ENCODE measurements at regions not wholly inside any gene's neighbourhood (a gene's known extent, or its start where the extent isn't known, plus 50 kb on each side); places are given as distances from the start of the nearest gene placed in this dataset.

DNA sequence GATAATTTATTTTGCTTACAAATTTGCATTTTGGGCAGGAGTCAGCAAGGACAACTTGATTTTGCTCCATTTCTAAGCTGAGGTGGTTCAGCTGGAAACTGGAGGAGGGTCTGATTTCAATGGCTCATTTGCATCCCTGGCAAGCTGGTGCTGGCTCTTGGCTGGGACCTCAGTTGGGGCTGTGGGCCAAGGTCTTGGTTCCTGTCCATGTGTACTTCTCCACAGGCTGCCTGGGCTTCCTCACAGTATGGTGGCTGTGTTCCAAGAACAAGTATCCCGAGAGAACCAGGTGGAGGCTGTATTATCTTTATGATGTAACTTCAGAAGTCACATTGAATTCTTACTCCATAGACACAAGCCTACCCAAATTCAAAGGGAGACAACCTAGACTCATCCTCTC lies 77.0 kb upstream of the STX18 start:
- Histone ChIP-seq H4K8ac (ENCODE audit: low read depth, low read length) (no peak overlapping the region), H3K36me3 (replicated peaks in 1 of 2; ENCODE audit: control insufficient read depth in 2 of 2, insufficient read depth in 2 of 2, low read length in 2 of 2) (no peaks in the 10 kb centered on the region), H4K91ac (ENCODE audit: low read depth, low read length, poor library complexity) (no peak overlapping the region), H3K27ac (replicated peaks; ENCODE audit: low read length) (no peak overlapping the region), H3K4ac (ENCODE audit: low read length) (no peak overlapping the region), H2BK120ac (ENCODE audit: low read depth, low read length) (no peak overlapping the region), H3K14ac (ENCODE audit: low read length) (no peak overlapping the region), H3K4me1 (ENCODE audit: control insufficient read depth in 2 of 2, insufficient read depth in 1 of 2, low read depth in 1 of 2, low read length in 2 of 2) (no peaks in the 10 kb centered on the region), H3K79me1 (ENCODE audit: low read depth, low read length) (no peaks in the 10 kb centered on the region), H3K23ac (ENCODE audit: low read depth, low read length, poor library complexity) (no peak overlapping the region), H3K4me3 (ENCODE audit: low read length in 2 of 2) (no peak overlapping the region), H2BK15ac (ENCODE audit: low read length) (no peak overlapping the region), H3K9me3 (replicated peaks in 1 of 2; ENCODE audit: control insufficient read depth in 2 of 2, insufficient read depth in 1 of 2, low read depth in 1 of 2, low read length in 2 of 2) (no peaks in the 10 kb centered on the region), H3K4me2 (ENCODE audit: insufficient read depth, low read length, poor library complexity, severe bottlenecking) (no peak overlapping the region), H3K27me3 (ENCODE audit: control insufficient read depth in 3 of 3, insufficient read depth in 3 of 3, low read depth in 1 of 3, low read length in 3 of 3) (no peaks in the 10 kb centered on the region), H3K18ac (ENCODE audit: low read length) (no peak overlapping the region), H2BK12ac (ENCODE audit: low read length) (no peak overlapping the region), H2AFZ (ENCODE audit: low read length) (no peak overlapping the region), H2AK5ac (ENCODE audit: low read depth, low read length) (no peak overlapping the region), H2BK5ac (ENCODE audit: low read length) (no peak overlapping the region), H3K9ac (ENCODE audit: low read depth, low read length, poor library complexity) (no peak overlapping the region)
- no peak for DNase-seq (ENCODE audit: low spot score)
- WGBS, 2 donors (ENCODE audit: extremely low coverage in 2 of 2, insufficient read length in 2 of 2, insufficient replicate concordance in 1 of 2): no CpG with 5 or more reads among the region's 1 CpG

DNA sequence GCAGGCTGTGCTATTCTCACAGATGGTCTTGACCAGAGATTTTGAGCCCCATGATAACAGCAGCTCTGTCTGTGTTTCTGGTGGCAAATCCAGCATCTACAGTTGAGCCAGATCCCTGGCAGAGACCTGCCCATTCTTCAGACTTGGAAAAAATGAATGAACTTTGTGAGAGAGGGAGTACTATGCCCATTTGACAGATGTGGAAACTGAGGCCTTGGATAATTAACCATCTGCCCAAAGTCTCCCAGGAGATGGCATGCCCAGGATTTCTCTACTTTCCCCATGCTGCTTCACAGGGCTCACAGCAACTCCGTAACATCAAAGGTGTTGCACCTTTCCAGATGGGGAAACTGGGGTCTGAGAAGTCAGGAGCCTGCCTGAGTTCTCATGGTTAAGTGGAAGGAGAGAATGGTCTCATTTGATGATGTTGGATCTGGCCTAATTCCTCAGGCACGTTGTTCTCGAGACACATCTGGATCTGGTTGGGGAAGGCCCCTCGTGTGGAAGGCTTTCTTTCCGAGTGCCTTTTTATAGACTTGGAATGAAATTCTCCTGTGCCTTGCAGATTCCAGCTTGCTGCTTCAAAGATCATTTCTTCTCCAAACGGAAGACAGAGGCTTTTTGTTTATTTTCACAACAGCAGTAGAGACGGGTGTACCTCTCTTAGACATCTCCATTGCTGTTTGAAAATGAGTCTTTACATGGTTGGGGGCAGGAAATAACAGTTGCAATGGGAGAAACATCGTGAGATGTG lies 73.3 kb upstream of the STX18 start:
- Histone ChIP-seq H2BK5ac (ENCODE audit: low read length) (no peak overlapping the region), H2BK12ac (ENCODE audit: low read length) (no peak overlapping the region), H2AFZ (ENCODE audit: low read length) (no peak overlapping the region), H2AK5ac (ENCODE audit: low read depth, low read length) (no peak overlapping the region), H3K4ac (ENCODE audit: low read length) (no peak overlapping the region), H4K91ac (ENCODE audit: low read depth, low read length, poor library complexity) (no peak overlapping the region), H3K4me3 (ENCODE audit: low read length in 2 of 2) (no peak overlapping the region), H3K79me1 (ENCODE audit: low read depth, low read length) (no peaks in the 10 kb centered on the region), H3K4me2 (ENCODE audit: insufficient read depth, low read length, poor library complexity, severe bottlenecking) (no peak overlapping the region), H3K9me3 (replicated peaks in 1 of 2; ENCODE audit: control insufficient read depth in 2 of 2, insufficient read depth in 1 of 2, low read depth in 1 of 2, low read length in 2 of 2) (no peaks in the 10 kb centered on the region), H3K23ac (ENCODE audit: low read depth, low read length, poor library complexity) (no peak overlapping the region), H3K27ac (replicated peaks; ENCODE audit: low read length) (no peak overlapping the region), H3K18ac (ENCODE audit: low read length) (no peak overlapping the region), H3K36me3 (replicated peaks in 1 of 2; ENCODE audit: control insufficient read depth in 2 of 2, insufficient read depth in 2 of 2, low read length in 2 of 2) (no peaks in the 10 kb centered on the region), H2BK120ac (ENCODE audit: low read depth, low read length) (no peak overlapping the region), H3K14ac (ENCODE audit: low read length) (no peak overlapping the region), H2BK15ac (ENCODE audit: low read length) (no peak overlapping the region), H4K8ac (ENCODE audit: low read depth, low read length) (no peak overlapping the region), H3K4me1 (ENCODE audit: control insufficient read depth in 2 of 2, insufficient read depth in 1 of 2, low read depth in 1 of 2, low read length in 2 of 2) (no peaks in the 10 kb centered on the region), H3K27me3 (ENCODE audit: control insufficient read depth in 3 of 3, insufficient read depth in 3 of 3, low read depth in 1 of 3, low read length in 3 of 3) (no peaks in the 10 kb centered on the region), H3K9ac (ENCODE audit: low read depth, low read length, poor library complexity) (no peak overlapping the region)
- DNase-seq (ENCODE audit: low spot score): no peak
- no CpG with 5 or more reads among the region's 8 CpGs for WGBS, 2 donors (ENCODE audit: extremely low coverage in 2 of 2, insufficient read length in 2 of 2, insufficient replicate concordance in 1 of 2)

DNA sequence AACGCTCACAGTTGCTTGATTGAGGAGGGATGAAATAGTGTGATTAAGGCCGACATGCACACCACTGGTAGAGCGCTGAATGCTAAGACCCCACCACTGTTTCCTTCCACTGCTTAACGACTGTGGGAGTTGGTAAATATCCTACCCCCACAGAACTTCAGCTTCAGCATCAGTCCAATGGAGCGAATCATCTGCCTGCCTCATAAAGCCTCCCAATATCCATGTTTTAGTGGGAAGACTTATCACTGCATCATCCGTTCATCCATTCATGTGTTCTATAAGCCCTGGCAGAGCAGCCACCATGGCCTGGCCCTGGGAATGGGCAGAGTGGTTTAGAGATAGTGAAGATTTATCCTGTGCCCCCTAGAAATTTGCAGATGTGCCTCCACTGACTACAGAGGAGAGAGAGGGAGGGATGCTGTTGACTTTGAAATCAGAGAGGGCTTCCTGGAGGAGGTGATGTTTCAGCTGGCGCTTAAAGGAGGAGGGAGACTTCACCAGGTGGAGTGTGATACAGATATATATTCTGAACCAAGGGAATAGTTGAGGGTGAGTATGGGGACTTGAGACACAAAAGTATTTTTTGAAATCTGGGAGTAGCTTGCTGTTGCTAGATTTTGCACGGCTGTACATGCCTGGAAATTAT lies 71.9 kb upstream of the STX18 start:
- WGBS, 2 donors (ENCODE audit: extremely low coverage in 2 of 2, insufficient read length in 2 of 2, insufficient replicate concordance in 1 of 2): no CpG with 5 or more reads among the region's 8 CpGs

DNA sequence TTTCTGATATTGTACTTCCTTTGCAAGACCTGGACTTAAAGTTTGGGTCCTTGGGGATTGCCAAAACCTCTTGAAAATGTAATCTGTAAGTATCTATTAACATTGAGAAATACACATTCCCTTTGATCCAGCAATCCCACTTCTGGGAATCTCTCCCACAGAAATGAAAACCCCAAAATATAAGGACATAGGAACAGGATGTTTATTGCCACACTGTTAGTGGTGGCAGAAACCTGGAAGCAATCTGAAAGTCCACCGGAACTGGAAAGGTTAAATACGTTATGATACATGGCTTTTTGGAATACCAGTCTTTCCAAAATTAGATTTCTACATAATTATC lies 71.2 kb upstream of the STX18 start:
- no peaks in the 10 kb centered on the region for H3K27me3 ChIP-seq (ENCODE audit: control insufficient read depth in 3 of 3, insufficient read depth in 3 of 3, low read depth in 1 of 3, low read length in 3 of 3)
- H3K23ac ChIP-seq (ENCODE audit: low read depth, low read length, poor library complexity): no peak overlapping the region
- H3K79me1 ChIP-seq (ENCODE audit: low read depth, low read length): no peaks in the 10 kb centered on the region
- no peak overlapping the region for H3K4ac ChIP-seq (ENCODE audit: low read length)
- H3K27ac ChIP-seq (replicated peaks; ENCODE audit: low read length): no peak overlapping the region
- H3K36me3 ChIP-seq (replicated peaks in 1 of 2; ENCODE audit: control insufficient read depth in 2 of 2, insufficient read depth in 2 of 2, low read length in 2 of 2): no peaks in the 10 kb centered on the region
- no peak overlapping the region for H2BK15ac ChIP-seq (ENCODE audit: low read length)
- H2BK5ac ChIP-seq (ENCODE audit: low read length): no peak overlapping the region
- H4K8ac ChIP-seq (ENCODE audit: low read depth, low read length): no peak overlapping the region
- no peak overlapping the region for H2BK120ac ChIP-seq (ENCODE audit: low read depth, low read length)
- H3K4me2 ChIP-seq (ENCODE audit: insufficient read depth, low read length, poor library complexity, severe bottlenecking): no peak overlapping the region
- no peak overlapping the region for H3K4me3 ChIP-seq (ENCODE audit: low read length in 2 of 2)
- no CpG with 5 or more reads among the region's 2 CpGs for WGBS, 2 donors (ENCODE audit: extremely low coverage in 2 of 2, insufficient read length in 2 of 2, insufficient replicate concordance in 1 of 2)
- no peak overlapping the region for H3K14ac ChIP-seq (ENCODE audit: low read length)
- no peak overlapping the region for H2AK5ac ChIP-seq (ENCODE audit: low read depth, low read length)
- H2BK12ac ChIP-seq (ENCODE audit: low read length): no peak overlapping the region
- H3K9ac ChIP-seq (ENCODE audit: low read depth, low read length, poor library complexity): no peak overlapping the region
- no peak overlapping the region for H4K91ac ChIP-seq (ENCODE audit: low read depth, low read length, poor library complexity)
- H3K4me1 ChIP-seq (ENCODE audit: control insufficient read depth in 2 of 2, insufficient read depth in 1 of 2, low read depth in 1 of 2, low read length in 2 of 2): peaks cover 0 to under 1% of the 10 kb centered on the region in 2 donors
- no peak overlapping the region for H3K18ac ChIP-seq (ENCODE audit: low read length)
- no peaks in the 10 kb centered on the region for H3K9me3 ChIP-seq (replicated peaks in 1 of 2; ENCODE audit: control insufficient read depth in 2 of 2, insufficient read depth in 1 of 2, low read depth in 1 of 2, low read length in 2 of 2)
- no peak overlapping the region for H2AFZ ChIP-seq (ENCODE audit: low read length)
- no peak for DNase-seq (ENCODE audit: low spot score)

More for the DNA sequence above, 71.9 kb upstream of the STX18 start:
- no peak overlapping the region for H2BK15ac ChIP-seq (ENCODE audit: low read length)
- no peak overlapping the region for H2BK5ac ChIP-seq (ENCODE audit: low read length)
- no peaks in the 10 kb centered on the region for H3K27me3 ChIP-seq (ENCODE audit: control insufficient read depth in 3 of 3, insufficient read depth in 3 of 3, low read depth in 1 of 3, low read length in 3 of 3)
- no peak overlapping the region for H2BK120ac ChIP-seq (ENCODE audit: low read depth, low read length)
- H3K4me2 ChIP-seq (ENCODE audit: insufficient read depth, low read length, poor library complexity, severe bottlenecking): no peak overlapping the region
- H4K8ac ChIP-seq (ENCODE audit: low read depth, low read length): no peak overlapping the region
- no peak overlapping the region for H3K18ac ChIP-seq (ENCODE audit: low read length)
- no peak overlapping the region for H3K23ac ChIP-seq (ENCODE audit: low read depth, low read length, poor library complexity)
- no peaks in the 10 kb centered on the region for H3K9me3 ChIP-seq (replicated peaks in 1 of 2; ENCODE audit: control insufficient read depth in 2 of 2, insufficient read depth in 1 of 2, low read depth in 1 of 2, low read length in 2 of 2)
- H3K9ac ChIP-seq (ENCODE audit: low read depth, low read length, poor library complexity): no peak overlapping the region
- no peak overlapping the region for H2AK5ac ChIP-seq (ENCODE audit: low read depth, low read length)
- no peak overlapping the region for H2BK12ac ChIP-seq (ENCODE audit: low read length)
- DNase-seq (ENCODE audit: low spot score): no peak
- no peaks in the 10 kb centered on the region for H3K79me1 ChIP-seq (ENCODE audit: low read depth, low read length)
- no peak overlapping the region for H3K27ac ChIP-seq (replicated peaks; ENCODE audit: low read length)
- no peak overlapping the region for H4K91ac ChIP-seq (ENCODE audit: low read depth, low read length, poor library complexity)
- no peak overlapping the region for H3K4me3 ChIP-seq (ENCODE audit: low read length in 2 of 2)
- no peaks in the 10 kb centered on the region for H3K36me3 ChIP-seq (replicated peaks in 1 of 2; ENCODE audit: control insufficient read depth in 2 of 2, insufficient read depth in 2 of 2, low read length in 2 of 2)
- H3K4me1 ChIP-seq (ENCODE audit: control insufficient read depth in 2 of 2, insufficient read depth in 1 of 2, low read depth in 1 of 2, low read length in 2 of 2): no peaks in the 10 kb centered on the region
- H3K4ac ChIP-seq (ENCODE audit: low read length): no peak overlapping the region
- H2AFZ ChIP-seq (ENCODE audit: low read length): no peak overlapping the region
- no peak overlapping the region for H3K14ac ChIP-seq (ENCODE audit: low read length)
